Endothelial cell of umbilical vein (primary cell): ENCODE measurements at regions not wholly inside any gene's neighbourhood (a gene's known extent, or its start where the extent isn't known, plus 50 kb on each side); places are given as distances from the start of the nearest gene placed in this dataset.

Source experiments
- EZH2 ChIP-seq: IDR thresholded peaks from 2 replicates; pipeline ENCODE4 v1.6.1; 2012; ENCODE audit warnings: borderline replicate concordance, low read depth, mild to moderate bottlenecking, moderate library complexity, low read length, inconsistent platforms; ENCODE audit not compliant: severe bottlenecking
- MYC ChIP-seq: IDR thresholded peaks from one replicate; pipeline ENCODE4 v1.6.1; 2011; ENCODE audit warnings: mild to moderate bottlenecking, low read depth, low read length
- POLR2A ChIP-seq: IDR thresholded peaks from 2 replicates; pipeline ENCODE4 v1.6.1; 2012; ENCODE audit warnings: low read depth, mild to moderate bottlenecking, control low read depth, low read length
- POLR2AphosphoS5 ChIP-seq: IDR thresholded peaks from 2 replicates; pipeline ENCODE4 v1.6.1; 2012; ENCODE audit warnings: low read depth, mild to moderate bottlenecking, control low read depth, low read length, moderate library complexity; ENCODE audit not compliant: insufficient read depth
- TF ChIP-seq, protein P1 (sequence below), 2 donors: IDR thresholded peaks; 1 replicate in 1 of 2; 2 replicates in 1 of 2; pipeline ENCODE4 v1.5.1; 2011; ENCODE audit warnings: low read length in 2 of 2, mild to moderate bottlenecking in 2 of 2, moderate library complexity in 2 of 2, control low read depth in 1 of 2, inconsistent platforms in 1 of 2, low read depth in 1 of 2; ENCODE audit not compliant: insufficient read depth in 1 of 2; ENCODE audit errors: extremely low read depth in 1 of 2

DNA sequence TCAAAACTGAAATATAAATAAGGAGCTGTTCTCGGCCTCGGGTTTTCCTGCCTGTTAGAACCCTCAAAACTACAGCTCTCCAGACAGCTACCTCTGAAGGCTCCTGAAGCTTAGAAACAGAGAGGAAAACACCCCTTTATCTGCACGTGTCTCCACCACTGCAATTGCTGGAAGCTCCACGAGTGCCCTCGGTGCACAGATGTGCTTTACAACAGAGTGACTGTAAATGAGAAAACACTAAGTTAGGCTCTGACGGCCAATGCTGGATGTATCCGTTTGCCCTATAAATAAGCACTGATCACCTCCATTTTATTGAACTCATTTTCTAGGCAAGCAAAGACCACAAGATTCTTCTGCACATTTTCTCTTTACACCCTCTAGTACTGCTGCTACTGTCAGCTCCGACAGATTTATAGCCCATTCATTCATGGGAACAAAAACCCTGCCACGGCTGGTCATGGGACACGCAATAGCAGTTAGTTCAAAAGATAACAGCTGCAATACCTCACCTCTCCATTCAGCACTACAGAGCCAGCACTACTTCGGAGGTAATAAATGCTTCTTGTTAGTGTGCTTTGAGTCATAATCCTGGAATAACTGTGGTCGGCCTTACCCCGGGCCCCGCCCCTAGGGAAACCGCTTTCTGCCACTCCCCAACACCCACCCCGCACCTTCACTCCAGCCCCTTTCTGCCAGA is 241.1 kb upstream of the ZNF507 start:
- TF ChIP-seq POLR2A (no peak), EZH2 (no peak), POLR2AphosphoS5 (no peak), MYC (no peak)
- TF ChIP-seq, protein P1, sequence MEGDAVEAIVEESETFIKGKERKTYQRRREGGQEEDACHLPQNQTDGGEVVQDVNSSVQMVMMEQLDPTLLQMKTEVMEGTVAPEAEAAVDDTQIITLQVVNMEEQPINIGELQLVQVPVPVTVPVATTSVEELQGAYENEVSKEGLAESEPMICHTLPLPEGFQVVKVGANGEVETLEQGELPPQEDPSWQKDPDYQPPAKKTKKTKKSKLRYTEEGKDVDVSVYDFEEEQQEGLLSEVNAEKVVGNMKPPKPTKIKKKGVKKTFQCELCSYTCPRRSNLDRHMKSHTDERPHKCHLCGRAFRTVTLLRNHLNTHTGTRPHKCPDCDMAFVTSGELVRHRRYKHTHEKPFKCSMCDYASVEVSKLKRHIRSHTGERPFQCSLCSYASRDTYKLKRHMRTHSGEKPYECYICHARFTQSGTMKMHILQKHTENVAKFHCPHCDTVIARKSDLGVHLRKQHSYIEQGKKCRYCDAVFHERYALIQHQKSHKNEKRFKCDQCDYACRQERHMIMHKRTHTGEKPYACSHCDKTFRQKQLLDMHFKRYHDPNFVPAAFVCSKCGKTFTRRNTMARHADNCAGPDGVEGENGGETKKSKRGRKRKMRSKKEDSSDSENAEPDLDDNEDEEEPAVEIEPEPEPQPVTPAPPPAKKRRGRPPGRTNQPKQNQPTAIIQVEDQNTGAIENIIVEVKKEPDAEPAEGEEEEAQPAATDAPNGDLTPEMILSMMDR (IDR thresholded peaks at IDR 0.05; ENCODE audit: extremely low read depth in 1 of 2, insufficient read depth in 1 of 2, low read depth in 1 of 2, low read length in 2 of 2) = no peak
